GM23248 (cell line): ENCODE measurements at regions not wholly inside any gene's neighbourhood (a gene's known extent, or its start where the extent isn't known, plus 50 kb on each side); places are given as distances from the start of the nearest gene placed in this dataset.
"Not testable (repeated sequence)": the region's sequence is repeated elsewhere in the genome, so short reads cannot be mapped to it uniquely, and the experiment has no call there.

Experiments
- DNase-seq: peaks from one replicate; pipeline ENCODE4 v3.0.0-alpha.2; 2015
- H2AFZ ChIP-seq: fragments of 200-600 bp; sonication (generic); 2 replicates; pipeline ENCODE4 v1.6.1; 2016; ENCODE audit warnings: antibody characterized with exemption
- H3F3A ChIP-seq: fragments of 200-600 bp; sonication (generic); 2 replicates; pipeline ENCODE4 v1.6.1; 2016; ENCODE audit warnings: mild to moderate bottlenecking, antibody characterized with exemption, mixed run types; ENCODE audit not compliant: insufficient read depth
- H3K27ac ChIP-seq: fragments of 200-600 bp; sonication (generic); 2 replicates; pipeline ENCODE4 v1.5.1; 2016; ENCODE audit warnings: mild to moderate bottlenecking
- H3K27me3 ChIP-seq: fragments of 200-600 bp; sonication (generic); replicated peaks from 2 replicates; pipeline ENCODE4 v1.6.1; 2016; ENCODE audit warnings: mild to moderate bottlenecking; ENCODE audit not compliant: insufficient read depth
- H3K36me3 ChIP-seq: fragments of 200-600 bp; sonication (generic); 2 replicates; pipeline ENCODE4 v1.6.1; 2016; ENCODE audit warnings: low read depth, mild to moderate bottlenecking
- H3K4me1 ChIP-seq: fragments of 200-600 bp; sonication (generic); 2 replicates; pipeline ENCODE4 v1.6.1; 2016; ENCODE audit warnings: mild to moderate bottlenecking; ENCODE audit not compliant: insufficient read depth
- H3K4me2 ChIP-seq: fragments of 200-600 bp; sonication (generic); one replicate; pipeline ENCODE4 v1.6.1; 2016; ENCODE audit warnings: mild to moderate bottlenecking; ENCODE audit not compliant: unreplicated experiment
- H3K4me3 ChIP-seq: fragments of 200-600 bp; sonication (generic); 2 replicates; pipeline ENCODE4 v1.5.1; 2016; ENCODE audit warnings: mild to moderate bottlenecking
- H3K79me2 ChIP-seq: fragments of 200-600 bp; sonication (generic); 2 replicates; pipeline ENCODE4 v1.6.1; 2016; ENCODE audit warnings: mild to moderate bottlenecking; ENCODE audit not compliant: insufficient read depth
- H3K9ac ChIP-seq: fragments of 200-600 bp; sonication (generic); 2 replicates; pipeline ENCODE4 v1.6.1; 2016; ENCODE audit warnings: mild to moderate bottlenecking
- H3K9me2 ChIP-seq: fragments of 200-600 bp; sonication (generic); 2 replicates; pipeline ENCODE4 v1.6.1; 2016; ENCODE audit warnings: mixed run types, mild to moderate bottlenecking, moderate library complexity; ENCODE audit not compliant: insufficient read depth
- H3K9me3 ChIP-seq: fragments of 200-600 bp; sonication (generic); one replicate; pipeline ENCODE4 v1.6.1; 2017; ENCODE audit warnings: low read depth
- H4K20me1 ChIP-seq: fragments of 200-600 bp; sonication (generic); 2 replicates; pipeline ENCODE4 v1.6.0; 2016; ENCODE audit not compliant: insufficient read depth
- EZH2 ChIP-seq: fragments of 200-600 bp; sonication (generic); IDR thresholded peaks from 2 replicates; pipeline ENCODE4 v1.6.1; 2018; ENCODE audit warnings: antibody characterized with exemption, mild to moderate bottlenecking; ENCODE audit not compliant: insufficient read depth, poor library complexity, severe bottlenecking
- EZH2phosphoT487 ChIP-seq: fragments of 200-600 bp; sonication (generic); IDR thresholded peaks from 2 replicates; pipeline ENCODE4 v1.6.1; 2018; ENCODE audit warnings: antibody characterized with exemption, moderate library complexity, mild to moderate bottlenecking, low read depth; ENCODE audit not compliant: insufficient read depth
- WGBS, 2 experiments: methylation state at CpG; one replicate each; pipeline ENCODE4 v1.1.6; 2015 to 2017; ENCODE audit warnings: low lambda C conversion rate in 2 of 2, low coverage in 1 of 2; ENCODE audit errors: missing lambda C conversion rate in 2 of 2; 5-methylcytosine and 5-hydroxymethylcytosine counted together
- in situ Hi-C: fragments of 300-500 bp; cut with MboI; formaldehyde crosslinking; loops from 2 replicates; pipeline ENCODE4 v1.15.0; 2020

DNA sequence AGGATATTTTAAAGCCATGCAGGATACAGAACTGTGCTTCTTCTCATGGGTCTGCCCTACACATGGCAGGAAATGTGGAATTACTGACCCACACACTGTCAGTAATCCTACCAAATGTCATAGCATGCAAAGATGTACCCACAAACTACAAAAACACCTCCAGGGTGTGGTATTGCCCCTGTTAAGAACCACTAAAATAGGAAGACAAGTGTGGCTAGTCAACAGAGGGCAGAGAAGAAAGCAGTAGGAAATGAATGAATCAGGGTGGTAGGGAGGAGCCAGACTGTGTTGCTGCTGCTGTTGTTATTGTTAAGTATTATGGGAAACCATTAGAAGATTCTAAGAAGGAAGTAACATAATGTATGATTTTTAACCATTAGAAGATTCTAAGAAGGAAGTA, 556.7 kb upstream of the ACVR2A start:
- Histone ChIP-seq H3K79me2 (no peaks in the 10 kb centered on the region), H4K20me1 (no peaks in the 10 kb centered on the region), H3K27me3 (no peaks in the 10 kb centered on the region), H3K4me3 (no peak overlapping the region), H3K9me2 (no peaks in the 10 kb centered on the region), H3K4me2 (no peak overlapping the region), H3K9me3 (no peaks in the 10 kb centered on the region), H3F3A (no peaks in the 10 kb centered on the region), H3K9ac (no peak overlapping the region), H2AFZ (no peak overlapping the region), H3K36me3 (no peaks in the 10 kb centered on the region), H3K27ac (no peak overlapping the region), H3K4me1 (no peaks in the 10 kb centered on the region)
- in situ Hi-C loops = no loop called here
- no peak for DNase-seq
- TF ChIP-seq EZH2 (no peak), EZH2phosphoT487 (no peak)

DNA sequence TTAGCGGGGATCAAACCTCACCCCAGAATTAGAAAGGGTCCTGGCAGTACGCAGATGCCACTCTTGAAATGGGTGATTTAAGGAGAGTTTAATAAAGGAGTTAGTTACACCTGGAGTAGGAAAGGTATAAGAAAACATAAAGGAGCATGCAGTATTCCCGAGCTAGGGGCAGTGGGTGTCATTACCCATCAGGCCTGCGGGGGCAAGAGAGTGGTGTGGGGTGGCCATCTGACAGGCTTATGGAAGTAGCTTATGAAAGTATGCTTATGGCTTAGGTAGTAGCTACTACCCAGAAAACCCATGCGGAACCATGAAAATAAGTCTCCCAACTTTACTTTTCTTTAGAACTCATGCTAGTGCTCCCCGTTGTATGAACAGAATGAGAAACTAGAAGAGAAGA, 568.9 kb upstream of the ACVR2A start:
- Histone ChIP-seq H3K9me2 (no peaks in the 10 kb centered on the region), H3K79me2 (no peaks in the 10 kb centered on the region), H3K4me3 (no peak overlapping the region), H3K36me3 (no peaks in the 10 kb centered on the region), H3F3A (no peaks in the 10 kb centered on the region), H3K4me1 (0 out of 2 replicates have a peak, but pooled peaks cover 3% of the 10 kb centered on the region), H3K27ac (no peak overlapping the region), H3K9ac (no peak overlapping the region), H3K9me3 (no peaks in the 10 kb centered on the region), H3K27me3 (no peaks in the 10 kb centered on the region), H4K20me1 (no peaks in the 10 kb centered on the region), H2AFZ (no peak overlapping the region), H3K4me2 (no peak overlapping the region)
- peak; percentile 7 for DNase-seq
- 35 to 43% methylated on average over 6 of the region's 6 CpGs for WGBS, 2 experiments
- in situ Hi-C loops = no loop called here
- TF ChIP-seq EZH2phosphoT487 = no peak
- no peak for TF ChIP-seq EZH2

DNA sequence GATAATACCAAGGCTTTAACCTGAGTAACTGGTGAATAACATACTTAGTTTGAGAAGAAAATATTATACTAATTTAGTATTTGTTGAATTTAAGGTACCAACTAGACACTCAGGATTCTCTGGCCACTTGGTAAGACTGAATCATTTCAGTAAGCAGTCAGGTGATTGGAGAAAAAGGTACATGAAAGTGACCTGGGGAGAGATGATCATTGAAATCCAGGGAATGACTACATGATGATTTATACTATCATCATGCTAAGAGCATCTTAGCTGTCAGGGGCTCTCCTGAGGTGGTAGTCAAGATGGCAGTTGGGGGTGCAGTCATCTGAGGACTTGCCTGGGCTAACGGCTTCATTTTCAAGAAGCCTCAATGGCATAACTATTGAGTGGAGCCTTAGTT, 571.2 kb upstream of the ACVR2A start:
- Histone ChIP-seq H3F3A (no peaks in the 10 kb centered on the region), H3K4me1 (no peaks in the 10 kb centered on the region), H4K20me1 (no peaks in the 10 kb centered on the region), H3K27ac (no peak overlapping the region), H3K9me2 (no peaks in the 10 kb centered on the region), H3K4me2 (no peak overlapping the region), H3K9ac (no peak overlapping the region), H3K79me2 (no peaks in the 10 kb centered on the region), H3K36me3 (no peaks in the 10 kb centered on the region), H3K27me3 (no peaks in the 10 kb centered on the region), H3K4me3 (no peak overlapping the region), H3K9me3 (no peaks in the 10 kb centered on the region), H2AFZ (no peak overlapping the region)
- in situ Hi-C loops = no loop called here
- TF ChIP-seq EZH2phosphoT487 = no peak
- TF ChIP-seq EZH2 = no peak
- WGBS, 2 experiments = 29 to 38% methylated on average over 1 of the region's 1 CpG
- no peak for DNase-seq

DNA sequence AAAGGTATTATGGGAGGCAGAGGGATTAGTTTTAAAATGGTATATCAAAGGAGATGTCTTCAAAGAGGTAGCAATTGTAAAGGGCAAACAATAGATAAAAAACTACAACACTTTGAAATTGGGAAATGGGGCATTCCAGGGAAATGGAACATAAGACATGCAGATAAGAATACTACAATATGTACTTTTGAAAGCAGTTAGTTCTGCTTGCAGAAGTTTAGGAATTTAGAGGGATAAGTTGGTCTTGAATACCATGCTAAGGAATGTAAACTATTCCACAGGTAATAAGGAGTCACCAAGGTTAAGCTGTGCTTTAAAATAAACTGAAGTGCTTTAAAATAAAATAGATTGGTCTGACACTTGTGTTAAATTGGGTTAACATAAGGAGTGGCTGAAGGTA, 571.7 kb upstream of the ACVR2A start:
- no peaks in the 10 kb centered on the region for H4K20me1 ChIP-seq
- no peaks in the 10 kb centered on the region for H3K9me3 ChIP-seq
- H3F3A ChIP-seq = no peaks in the 10 kb centered on the region
- no peaks in the 10 kb centered on the region for H3K9me2 ChIP-seq
- H3K27ac ChIP-seq = no peak overlapping the region
- no peak overlapping the region for H3K4me2 ChIP-seq
- no peaks in the 10 kb centered on the region for H3K79me2 ChIP-seq
- H3K27me3 ChIP-seq = no peaks in the 10 kb centered on the region
- no peaks in the 10 kb centered on the region for H3K4me1 ChIP-seq
- no peak for DNase-seq
- no peak overlapping the region for H3K4me3 ChIP-seq
- TF ChIP-seq EZH2 = no peak
- no peak for TF ChIP-seq EZH2phosphoT487
- in situ Hi-C loops = no loop called here
- H3K9ac ChIP-seq = no peak overlapping the region
- H3K36me3 ChIP-seq = no peaks in the 10 kb centered on the region
- no peak overlapping the region for H2AFZ ChIP-seq

DNA sequence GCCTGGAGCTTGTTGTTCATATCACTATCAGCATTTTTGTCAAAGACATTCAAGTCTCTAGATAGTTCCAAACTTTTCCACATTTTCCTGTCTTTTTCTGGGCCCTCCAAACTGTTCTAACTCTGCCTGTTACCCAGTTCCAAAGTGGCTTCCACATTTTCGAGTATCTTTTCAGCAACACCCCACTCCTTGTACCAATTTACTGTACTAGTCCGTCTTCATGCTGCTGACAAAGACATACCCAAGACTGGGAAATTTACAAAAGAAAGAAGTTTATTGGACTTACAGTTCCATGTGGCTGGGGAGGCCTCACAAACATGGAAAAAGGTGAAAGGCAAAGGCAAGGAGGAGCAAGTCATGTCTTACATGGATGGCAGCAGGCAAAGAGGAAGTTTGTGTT, 575.2 kb upstream of the ACVR2A start:
- H3K4me1 ChIP-seq, H4K20me1 ChIP-seq, H3K27me3 ChIP-seq, H3K4me2 ChIP-seq, H3K9me3 ChIP-seq, H3F3A ChIP-seq, H2AFZ ChIP-seq, H3K9ac ChIP-seq, H3K9me2 ChIP-seq, H3K36me3 ChIP-seq, H3K27ac ChIP-seq, DNase-seq, H3K4me3 ChIP-seq, in situ Hi-C loops, H3K79me2 ChIP-seq: not testable (repeated sequence)
- 37 to 39% methylated on average over 2 of the region's 2 CpGs for WGBS, 2 experiments
